NT2/D1 (cell line): ENCODE measurements at regions not wholly inside any gene's neighbourhood (a gene's known extent, or its start where the extent isn't known, plus 50 kb on each side); places are given as distances from the start of the nearest gene placed in this dataset.

ENCODE experiments used
- SUZ12 ChIP-seq: IDR thresholded peaks from 2 replicates; pipeline ENCODE4 v1.6.1; 2011; ENCODE audit not compliant: insufficient read length, insufficient read depth; ENCODE audit errors: extremely low read depth
- ZNF274 ChIP-seq: IDR thresholded peaks from 2 replicates; pipeline ENCODE4 v1.6.1; 2011; ENCODE audit warnings: mild to moderate bottlenecking, low read depth, low read length

DNA sequence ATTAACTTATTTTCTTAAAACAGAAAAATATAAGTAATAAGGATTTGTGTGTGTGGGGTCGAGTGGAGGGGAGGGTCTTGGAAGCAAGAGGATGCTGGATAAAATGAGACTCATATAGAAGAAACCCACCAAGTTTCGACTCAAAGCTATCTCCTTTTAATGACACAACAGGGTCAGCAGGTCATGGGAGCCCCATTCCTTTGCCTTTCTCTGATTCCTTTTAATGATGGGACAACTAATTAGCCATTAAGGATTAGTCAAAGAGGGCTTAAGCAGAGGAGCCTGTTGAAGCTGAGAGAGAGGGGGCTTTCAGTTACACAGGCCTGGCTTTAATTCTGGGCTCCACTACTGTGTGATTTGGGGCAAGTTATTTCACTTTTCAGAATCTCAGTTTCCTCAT, 102.8 kb downstream of the GPR50 start:
- TF ChIP-seq ZNF274, result no peak
- TF ChIP-seq SUZ12, result no peak
